Right lobe of liver (tissue), 6 donors: ENCODE measurements at regions not wholly inside any gene's neighbourhood (a gene's known extent, or its start where the extent isn't known, plus 50 kb on each side); places are given as distances from the start of the nearest gene placed in this dataset.
"Not testable (repeated sequence)": the region's sequence is repeated elsewhere in the genome, so short reads cannot be mapped to it uniquely, and the experiment has no call there.

Experiments used
- ATAC-seq, 4 donors: fragments of 200-7000 bp; cut with Tn5 transposase; one replicate each; pipeline ENCODE4 v1.9.1; 2020; ENCODE audit warnings: mild to moderate bottlenecking in 4 of 4, moderate library complexity in 4 of 4
- DNase-seq, 3 donors: peaks; one replicate each; pipeline ENCODE4 v3.0.0-alpha.2; 2020
- H3K27ac ChIP-seq, 3 donors: fragments of 200-600 bp; one replicate each; pipeline ENCODE4 v1.8.0; 2022
- H3K27me3 ChIP-seq, 2 donors: fragments of 200-600 bp; one replicate each; pipeline ENCODE4 v1.8.0; 2022
- H3K36me3 ChIP-seq, 4 donors: fragments of 200-600 bp; sonication (generic) in 1 of 4; one replicate each; pipeline versions ENCODE4 v1.5.1 to v1.8.0; 2017 to 2022; ENCODE audit warnings: control low read depth in 1 of 4
- H3K4me1 ChIP-seq, 4 donors: fragments of 200-600 bp; sonication (generic) in 1 of 4; one replicate each; pipeline versions ENCODE4 v1.5.1 to v1.8.0; 2017 to 2022; ENCODE audit warnings: control low read depth in 1 of 4
- H3K4me3 ChIP-seq, 3 donors: fragments of 200-600 bp; one replicate each; pipeline ENCODE4 v1.8.0; 2022
- H3K9me3 ChIP-seq, 4 donors: fragments of 200-600 bp; sonication (generic) in 1 of 4; one replicate each; pipeline versions ENCODE4 v1.5.1 to v1.8.0; 2017 to 2022; ENCODE audit warnings: control low read depth in 1 of 4
- POLR2A ChIP-seq: fragments of 450-650 bp; IDR thresholded peaks from one replicate; pipeline ENCODE4 v1.6.1; 2017; ENCODE audit warnings: antibody characterized with exemption, mild to moderate bottlenecking
- WGBS: methylation state at CpG from one replicate; pipeline ENCODE4 v1.1.6; 2018; ENCODE audit warnings: low coverage, low lambda C conversion rate; ENCODE audit not compliant: insufficient coverage; ENCODE audit errors: missing lambda C conversion rate; 5-methylcytosine and 5-hydroxymethylcytosine counted together
- intact Hi-C, 2 donors: fragments of 100-400 bp; cut with DNase I; formaldehyde crosslinking; loops; one replicate each; pipeline versions ENCODE4 v1.11.2 to v1.14.1; 2022
- TF ChIP-seq, protein P1 (sequence below), 4 donors: fragments of 200-600 bp in 3 of 4; fragments of 450-650 bp in 1 of 4; IDR thresholded peaks; one replicate each; pipeline versions ENCODE4 v1.5.1 to v1.8.0; 2016 to 2022; ENCODE audit warnings: antibody characterized with exemption in 4 of 4, mild to moderate bottlenecking in 2 of 4
- donor health status: DM: no; HTN: yes; CAD: no.
- donor health status: DM: no; HTN: no; CAD: no.
- donor health status: DM: no; HTN: no; CAD: no.
- donor health status: DM: no; HTN: yes; CAD: no.
- donor health status: DM: no; HTN: yes; CAD: no.

DNA sequence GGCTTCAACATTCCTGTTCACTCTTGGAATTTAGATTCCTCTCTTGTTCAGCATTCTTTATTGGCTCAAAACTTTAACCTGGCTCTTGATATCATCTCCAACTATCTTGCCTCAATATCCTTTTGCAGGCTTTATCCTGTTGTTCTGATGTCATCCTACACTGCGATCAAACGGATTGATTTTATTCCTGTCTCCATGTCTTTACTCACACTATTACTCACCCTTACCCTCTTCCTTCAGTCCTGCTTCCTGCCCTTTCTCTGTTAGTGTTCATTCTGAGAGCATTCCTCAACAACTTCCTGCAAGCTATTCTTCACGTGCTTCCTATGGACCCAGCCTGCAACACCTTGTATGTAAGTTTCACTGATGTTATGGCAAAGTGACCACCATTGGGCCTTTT, 264.7 kb downstream of the RNF152 start:
- H3K36me3 ChIP-seq, result no peaks in the 10 kb centered on the region
- no peak overlapping the region for H3K4me3 ChIP-seq
- no peaks in the 10 kb centered on the region for H3K4me1 ChIP-seq
- H3K9me3 ChIP-seq, result no peaks in the 10 kb centered on the region
- intact Hi-C loops, result no loop called here
- no peak for ATAC-seq
- H3K27me3 ChIP-seq, result no peaks in the 10 kb centered on the region
- 30% methylated on average over 3 of the region's 3 CpGs for WGBS
- TF ChIP-seq, protein P1, sequence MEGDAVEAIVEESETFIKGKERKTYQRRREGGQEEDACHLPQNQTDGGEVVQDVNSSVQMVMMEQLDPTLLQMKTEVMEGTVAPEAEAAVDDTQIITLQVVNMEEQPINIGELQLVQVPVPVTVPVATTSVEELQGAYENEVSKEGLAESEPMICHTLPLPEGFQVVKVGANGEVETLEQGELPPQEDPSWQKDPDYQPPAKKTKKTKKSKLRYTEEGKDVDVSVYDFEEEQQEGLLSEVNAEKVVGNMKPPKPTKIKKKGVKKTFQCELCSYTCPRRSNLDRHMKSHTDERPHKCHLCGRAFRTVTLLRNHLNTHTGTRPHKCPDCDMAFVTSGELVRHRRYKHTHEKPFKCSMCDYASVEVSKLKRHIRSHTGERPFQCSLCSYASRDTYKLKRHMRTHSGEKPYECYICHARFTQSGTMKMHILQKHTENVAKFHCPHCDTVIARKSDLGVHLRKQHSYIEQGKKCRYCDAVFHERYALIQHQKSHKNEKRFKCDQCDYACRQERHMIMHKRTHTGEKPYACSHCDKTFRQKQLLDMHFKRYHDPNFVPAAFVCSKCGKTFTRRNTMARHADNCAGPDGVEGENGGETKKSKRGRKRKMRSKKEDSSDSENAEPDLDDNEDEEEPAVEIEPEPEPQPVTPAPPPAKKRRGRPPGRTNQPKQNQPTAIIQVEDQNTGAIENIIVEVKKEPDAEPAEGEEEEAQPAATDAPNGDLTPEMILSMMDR (IDR thresholded peaks at IDR 0.05), result no peak
- TF ChIP-seq POLR2A, result no peak
- no peak overlapping the region for H3K27ac ChIP-seq
- DNase-seq, result no peak

DNA sequence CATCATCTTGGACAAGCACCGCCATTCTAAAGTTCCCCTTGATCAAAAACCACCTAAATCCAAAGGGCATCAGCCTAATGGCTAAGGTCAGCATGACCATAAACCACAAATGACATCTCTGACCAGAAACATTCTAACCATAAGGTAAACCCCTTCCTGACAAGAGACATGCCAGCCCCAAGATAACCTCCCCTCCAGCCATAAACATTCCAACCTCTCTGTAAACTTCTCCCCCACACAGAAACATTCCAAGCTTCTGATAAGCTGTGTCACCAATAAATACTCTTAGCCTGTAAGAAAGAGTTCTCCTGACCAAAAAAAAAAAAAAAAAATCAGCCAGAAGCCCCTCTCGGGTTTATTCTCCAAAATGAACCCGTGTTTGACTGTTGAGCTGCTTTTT, 268.2 kb downstream of the RNF152 start:
- H3K9me3 ChIP-seq, DNase-seq, H3K36me3 ChIP-seq, ATAC-seq, H3K4me3 ChIP-seq, intact Hi-C loops, H3K27me3 ChIP-seq, H3K27ac ChIP-seq, H3K4me1 ChIP-seq: not testable (repeated sequence)
- WGBS, result 71% methylated on average over 3 of the region's 3 CpGs

DNA sequence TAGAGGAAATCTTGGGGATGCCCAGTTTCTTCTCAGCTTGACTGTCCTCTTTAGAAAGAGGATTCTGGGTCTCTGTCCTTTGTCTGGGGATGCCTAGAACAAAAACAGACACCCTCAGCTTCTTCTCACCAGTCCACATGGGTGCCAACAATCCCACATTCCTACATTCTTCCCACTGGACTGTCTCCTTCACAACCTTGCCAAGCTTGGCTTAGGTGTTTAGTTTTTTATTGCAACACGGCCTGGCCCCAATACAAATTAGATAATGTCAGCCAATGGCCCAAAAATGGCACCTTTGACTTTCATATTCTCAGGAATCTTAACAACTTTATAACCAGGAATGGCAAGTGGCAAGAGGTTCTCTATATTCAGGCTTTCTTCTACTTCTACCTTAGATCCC, 273.0 kb downstream of the RNF152 start:
- Histone ChIP-seq H3K9me3 (no peaks in the 10 kb centered on the region), H3K27me3 (no peaks in the 10 kb centered on the region), H3K36me3 (no peaks in the 10 kb centered on the region), H3K4me1 (no peaks in the 10 kb centered on the region), H3K27ac (no peak overlapping the region), H3K4me3 (no peak overlapping the region)
- no peak for DNase-seq
- intact Hi-C loops, result no loop called here
- TF ChIP-seq, protein P1 (IDR thresholded peaks at IDR 0.05), result no peak
- no peak for TF ChIP-seq POLR2A
- ATAC-seq, result peak; percentile 52 to 82 (median 62)
- 33% methylated on average over 1 of the region's 1 CpG for WGBS

DNA sequence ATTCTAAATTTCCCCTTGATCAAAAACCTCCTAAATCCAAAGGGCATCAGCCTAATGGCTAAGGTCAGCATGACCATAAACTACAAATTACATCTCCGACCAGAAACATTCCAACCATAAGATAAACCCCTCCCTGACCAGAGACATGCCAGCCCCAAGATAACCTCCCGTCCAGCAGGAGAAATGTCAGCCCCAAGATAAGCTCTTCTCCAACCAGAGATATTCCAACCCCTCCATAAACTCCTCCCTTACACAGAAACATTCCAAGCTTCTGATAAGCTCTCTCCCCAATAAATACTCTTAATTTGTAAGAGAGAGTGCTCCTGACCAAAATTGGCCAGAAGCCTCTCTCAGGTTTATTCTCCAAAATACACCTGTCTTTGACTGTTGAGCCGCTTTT, 274.0 kb downstream of the RNF152 start:
- Histone ChIP-seq H3K9me3 (no peaks in the 10 kb centered on the region), H3K27me3 (no peaks in the 10 kb centered on the region), H3K36me3 (no peaks in the 10 kb centered on the region), H3K4me3 (no peak overlapping the region), H3K4me1 (no peaks in the 10 kb centered on the region), H3K27ac (no peak overlapping the region)
- no peak for DNase-seq
- ATAC-seq, result no peak
- intact Hi-C loops, result no loop called here
- 80% methylated on average over 3 of the region's 3 CpGs for WGBS
- TF ChIP-seq, protein P1 (IDR thresholded peaks at IDR 0.05), result no peak
- TF ChIP-seq POLR2A, result no peak

DNA sequence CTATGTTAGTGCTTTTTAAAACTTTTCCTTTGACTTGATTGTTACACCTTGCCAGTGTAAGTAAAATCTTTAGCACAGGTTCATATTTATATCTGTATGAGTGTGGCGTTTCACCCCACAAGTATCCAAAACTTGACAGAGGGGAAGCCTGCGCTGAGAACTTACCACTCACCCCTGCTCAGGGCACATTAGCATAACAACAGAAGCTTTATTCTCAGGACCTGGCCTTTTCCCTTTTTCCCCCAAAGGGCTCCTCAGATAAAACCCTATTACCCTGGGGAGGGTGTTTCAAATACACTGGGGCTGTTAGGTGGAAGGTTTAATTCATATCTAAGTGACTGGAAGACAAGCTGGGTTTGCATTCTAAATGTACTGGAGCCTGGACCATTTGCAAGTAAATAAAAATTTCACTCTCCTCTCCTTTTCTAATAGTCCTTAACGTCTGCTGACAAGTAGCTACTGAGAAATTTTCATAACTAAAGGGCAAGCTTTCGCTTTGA, 276.6 kb downstream of the RNF152 start:
- WGBS, result 86% methylated on average over 4 of the region's 4 CpGs
- Histone ChIP-seq H3K4me1 (no peaks in the 10 kb centered on the region), H3K27ac (no peak overlapping the region), H3K36me3 (no peaks in the 10 kb centered on the region), H3K9me3 (no peaks in the 10 kb centered on the region), H3K27me3 (no peaks in the 10 kb centered on the region), H3K4me3 (no peak overlapping the region)
- ATAC-seq, result no peak
- TF ChIP-seq POLR2A, result no peak
- TF ChIP-seq, protein P1 (IDR thresholded peaks at IDR 0.05), result no peak
- intact Hi-C loops, result no loop called here
- no peak for DNase-seq
